BJ (cell line): ENCODE measurements at regions not wholly inside any gene's neighbourhood (a gene's known extent, or its start where the extent isn't known, plus 50 kb on each side); places are given as distances from the start of the nearest gene placed in this dataset.

ENCODE experiments used
- CTCF ChIA-PET: fragments of 350-600 bp; formaldehyde crosslinking; extraction: SDS; loops from one replicate; lab custom pipeline; 2021; ENCODE audit warnings: antibody characterized with exemption, inconsistent platforms; lab: Yijun Ruan, JAX
- POLR2A ChIA-PET: fragments of 300-600 bp; sonication (Branson Sonifier 250); formaldehyde crosslinking; extraction: SDS; loops from one replicate; lab custom pipeline; 2021; ENCODE audit warnings: antibody characterized with exemption; lab: Charles Lee
- DNase-seq: peaks from one replicate; pipeline ENCODE4 v3.0.0-alpha.2; 2011; ENCODE audit warnings: low read depth
- H3K27me3 ChIP-seq: 2 replicates; pipeline ENCODE4 v1.6.0; 2011; ENCODE audit warnings: low read length; ENCODE audit not compliant: control insufficient read depth, insufficient read depth
- H3K36me3 ChIP-seq: 2 replicates; pipeline ENCODE4 v1.5.1; 2011; ENCODE audit warnings: low read length; ENCODE audit not compliant: control insufficient read depth, insufficient read depth
- H3K4me3 ChIP-seq: 2 replicates; pipeline ENCODE4 v1.5.1; 2011; ENCODE audit warnings: low read depth, mild to moderate bottlenecking, control low read depth, low read length
- CTCF ChIP-seq: IDR thresholded peaks from 2 replicates; pipeline ENCODE4 v1.5.1; 2011; ENCODE audit warnings: low read depth, mild to moderate bottlenecking, control low read depth, inconsistent platforms, low read length, moderate library complexity; ENCODE audit not compliant: insufficient read depth

- no peaks in the 10 kb centered on the region for H3K27me3 ChIP-seq
- no peaks in the 10 kb centered on the region for H3K36me3 ChIP-seq
- no peak overlapping the region for H3K4me3 ChIP-seq
- TF ChIP-seq CTCF, result no peak
- POLR2A ChIA-PET, result no interaction called here
- CTCF ChIA-PET, result no interaction called here
- no peak for DNase-seq
These were observed 372.2 kb downstream of the DSEL start for GRCh38 chr18:67144329-67144728.

GRCh38 chr18:67143028-67143427, 373.5 kb downstream of the DSEL start:
- TF ChIP-seq CTCF, result no peak
- DNase-seq, result no peak
- Histone ChIP-seq H3K27me3 (no peaks in the 10 kb centered on the region), H3K36me3 (no peaks in the 10 kb centered on the region), H3K4me3 (no peak overlapping the region)
- ChIA-PET CTCF (no interaction called here), POLR2A (no interaction called here)

GRCh38 chr18:67142604-67143003, 373.9 kb downstream of the DSEL start:
- ChIA-PET POLR2A (no interaction called here), CTCF (no interaction called here)
- Histone ChIP-seq H3K36me3 (no peaks in the 10 kb centered on the region), H3K27me3 (no peaks in the 10 kb centered on the region), H3K4me3 (no peak overlapping the region)
- DNase-seq, result no peak
- TF ChIP-seq CTCF, result no peak

GRCh38 chr18:67140495-67140894, 376.0 kb downstream of the DSEL start:
- no peak overlapping the region for H3K4me3 ChIP-seq
- CTCF ChIA-PET, result no interaction called here
- no peak for DNase-seq
- POLR2A ChIA-PET, result no interaction called here
- H3K27me3 ChIP-seq, result no peaks in the 10 kb centered on the region
- H3K36me3 ChIP-seq, result no peaks in the 10 kb centered on the region
- no peak for TF ChIP-seq CTCF

GRCh38 chr18:67139899-67140298, 376.6 kb downstream of the DSEL start:
- no peak for TF ChIP-seq CTCF
- Histone ChIP-seq H3K36me3 (no peaks in the 10 kb centered on the region), H3K4me3 (no peak overlapping the region), H3K27me3 (no peaks in the 10 kb centered on the region)
- DNase-seq, result no peak
- ChIA-PET CTCF (interaction anchor here (0.6 kb wide), 1 partner anchor 1258 kb away, joined by 3 read pairs; no protein-coding TSS in a partner anchor), POLR2A (no interaction called here)
